Vagina (tissue), 2 donors: ENCODE measurements at regions not wholly inside any gene's neighbourhood (a gene's known extent, or its start where the extent isn't known, plus 50 kb on each side); places are given as distances from the start of the nearest gene placed in this dataset.

Experiments
- DNase-seq, 2 donors: peaks; one replicate each; pipeline ENCODE4 v3.0.0-alpha.2; 2017; ENCODE audit errors: extremely low spot score in 2 of 2
- H3K27ac ChIP-seq: fragments of 200-600 bp; sonication (generic); one replicate; pipeline ENCODE4 v1.5.1; 2019
- H3K27me3 ChIP-seq: fragments of 200-600 bp; sonication (generic); one replicate; pipeline ENCODE4 v1.5.1; 2019
- H3K36me3 ChIP-seq, 2 donors: fragments of 200-600 bp; sonication (generic); one replicate each; pipeline ENCODE4 v1.5.1; 2017 to 2019
- H3K4me1 ChIP-seq: fragments of 200-600 bp; sonication (generic); one replicate; pipeline ENCODE4 v1.5.1; 2019
- H3K4me3 ChIP-seq, 2 donors: fragments of 200-600 bp; sonication (generic); 1 replicate in 1 of 2; 2 replicates in 1 of 2; pipeline ENCODE4 v1.5.1; 2016 to 2019
- H3K9me3 ChIP-seq: fragments of 200-600 bp; sonication (generic); one replicate; pipeline ENCODE4 v1.5.1; 2019
- POLR2A ChIP-seq, 2 donors: fragments of 450-650 bp; IDR thresholded peaks; one replicate each; pipeline ENCODE4 v1.6.1; 2017; ENCODE audit warnings: antibody characterized with exemption in 2 of 2, mild to moderate bottlenecking in 2 of 2, moderate library complexity in 2 of 2
- POLR2AphosphoS5 ChIP-seq, 2 donors: sonication (generic); formaldehyde crosslinking; IDR thresholded peaks; one replicate each; pipeline ENCODE4 v1.9.0; 2017; ENCODE audit warnings: antibody characterized with exemption in 2 of 2, mild to moderate bottlenecking in 2 of 2, low read depth in 1 of 2; ENCODE audit not compliant: insufficient read depth in 1 of 2
- intact Hi-C: fragments of 100-400 bp; cut with DNase I; formaldehyde crosslinking; loops from one replicate; pipeline ENCODE4 v1.15.1; 2023
- TF ChIP-seq, protein P1 (sequence below), 3 experiments: fragments of 450-650 bp in 2 of 3; fragments of 200-600 bp in 1 of 3; sonication (generic) in 1 of 3; IDR thresholded peaks; one replicate each; pipeline ENCODE4 v1.5.1; 2017 to 2019; ENCODE audit warnings: antibody characterized with exemption in 3 of 3, mild to moderate bottlenecking in 2 of 3, moderate library complexity in 2 of 3

- TF ChIP-seq, protein P1, sequence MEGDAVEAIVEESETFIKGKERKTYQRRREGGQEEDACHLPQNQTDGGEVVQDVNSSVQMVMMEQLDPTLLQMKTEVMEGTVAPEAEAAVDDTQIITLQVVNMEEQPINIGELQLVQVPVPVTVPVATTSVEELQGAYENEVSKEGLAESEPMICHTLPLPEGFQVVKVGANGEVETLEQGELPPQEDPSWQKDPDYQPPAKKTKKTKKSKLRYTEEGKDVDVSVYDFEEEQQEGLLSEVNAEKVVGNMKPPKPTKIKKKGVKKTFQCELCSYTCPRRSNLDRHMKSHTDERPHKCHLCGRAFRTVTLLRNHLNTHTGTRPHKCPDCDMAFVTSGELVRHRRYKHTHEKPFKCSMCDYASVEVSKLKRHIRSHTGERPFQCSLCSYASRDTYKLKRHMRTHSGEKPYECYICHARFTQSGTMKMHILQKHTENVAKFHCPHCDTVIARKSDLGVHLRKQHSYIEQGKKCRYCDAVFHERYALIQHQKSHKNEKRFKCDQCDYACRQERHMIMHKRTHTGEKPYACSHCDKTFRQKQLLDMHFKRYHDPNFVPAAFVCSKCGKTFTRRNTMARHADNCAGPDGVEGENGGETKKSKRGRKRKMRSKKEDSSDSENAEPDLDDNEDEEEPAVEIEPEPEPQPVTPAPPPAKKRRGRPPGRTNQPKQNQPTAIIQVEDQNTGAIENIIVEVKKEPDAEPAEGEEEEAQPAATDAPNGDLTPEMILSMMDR (IDR thresholded peaks at IDR 0.05): no peak
- TF ChIP-seq POLR2AphosphoS5 (IDR thresholded peaks at IDR 0.05; ENCODE audit: insufficient read depth in 1 of 2, low read depth in 1 of 2): no peak
- no peak for TF ChIP-seq POLR2A (IDR thresholded peaks at IDR 0.05)
- Histone ChIP-seq H3K4me1 (no peaks in the 10 kb centered on the region), H3K36me3 (no peaks in the 10 kb centered on the region), H3K9me3 (no peaks in the 10 kb centered on the region), H3K27ac (no peak overlapping the region), H3K4me3 (no peak overlapping the region), H3K27me3 (no peaks in the 10 kb centered on the region)
- DNase-seq: no peak
- intact Hi-C loops: no loop called here
Observed at GRCh38 chr4:123495530-123495929, 98.9 kb downstream of the SPRY1 start.

DNA sequence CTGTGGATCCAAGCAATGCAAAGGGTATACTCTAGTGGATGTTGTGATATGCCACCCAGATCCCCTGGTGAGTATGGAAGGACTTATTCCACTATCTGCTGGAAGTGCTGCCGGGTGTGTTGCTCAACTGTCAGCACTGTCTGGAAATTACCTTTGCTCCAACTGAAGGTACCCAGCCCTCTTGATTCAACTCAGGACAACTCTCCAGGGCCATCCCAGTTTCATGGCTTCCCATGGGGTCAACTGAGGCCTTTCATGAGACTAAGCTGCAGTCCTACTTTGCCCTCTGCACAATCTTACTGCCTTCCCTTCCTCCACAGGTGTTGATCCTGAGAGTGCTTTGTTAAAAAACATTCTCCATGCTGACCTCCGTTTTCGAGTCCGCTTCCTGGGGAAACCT is 99.8 kb downstream of the SPRY1 start:
- intact Hi-C loops: no loop called here

DNA sequence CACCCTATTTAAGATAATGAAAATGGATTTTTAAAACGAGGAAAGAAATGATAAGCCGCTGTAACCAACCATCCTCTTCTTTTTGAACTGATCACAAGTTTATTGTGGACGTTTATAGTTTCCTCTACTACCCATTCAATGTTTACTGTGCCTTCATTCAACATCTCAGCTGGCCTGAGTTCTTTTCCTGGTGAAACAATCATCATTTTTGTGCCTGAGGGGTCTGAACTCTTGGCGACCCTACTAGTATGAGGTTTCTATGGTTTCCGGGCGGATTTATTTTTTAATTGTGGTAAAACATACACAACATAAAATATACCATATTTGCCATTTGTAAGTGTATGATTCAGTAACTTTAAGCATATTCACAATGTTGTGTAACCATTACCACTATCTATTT is 100.7 kb downstream of the SPRY1 start:
- intact Hi-C loops: no loop called here
- Histone ChIP-seq H3K4me3 (no peak overlapping the region), H3K36me3 (no peaks in the 10 kb centered on the region), H3K27ac (no peak overlapping the region), H3K4me1 (no peaks in the 10 kb centered on the region), H3K9me3 (no peaks in the 10 kb centered on the region), H3K27me3 (no peaks in the 10 kb centered on the region)
- TF ChIP-seq POLR2A (IDR thresholded peaks at IDR 0.05) (no peak), POLR2AphosphoS5 (IDR thresholded peaks at IDR 0.05; ENCODE audit: insufficient read depth in 1 of 2, low read depth in 1 of 2) (no peak)
- TF ChIP-seq, protein P1 (IDR thresholded peaks at IDR 0.05): no peak
- DNase-seq: no peak

More for the DNA sequence above, 99.8 kb downstream of the SPRY1 start:
- no peak for DNase-seq
- H3K4me3 ChIP-seq: no peak overlapping the region
- no peaks in the 10 kb centered on the region for H3K4me1 ChIP-seq
- H3K9me3 ChIP-seq: no peaks in the 10 kb centered on the region
- TF ChIP-seq, protein P1 (IDR thresholded peaks at IDR 0.05): no peak
- TF ChIP-seq POLR2AphosphoS5 (IDR thresholded peaks at IDR 0.05; ENCODE audit: insufficient read depth in 1 of 2, low read depth in 1 of 2) (no peak), POLR2A (IDR thresholded peaks at IDR 0.05) (no peak)
- no peaks in the 10 kb centered on the region for H3K36me3 ChIP-seq
- no peak overlapping the region for H3K27ac ChIP-seq
- H3K27me3 ChIP-seq: no peaks in the 10 kb centered on the region

GRCh38 chr4:123501733-123502132 is 105.1 kb downstream of the SPRY1 start:
- H3K27me3 ChIP-seq: no peaks in the 10 kb centered on the region
- no peaks in the 10 kb centered on the region for H3K9me3 ChIP-seq
- no peak overlapping the region for H3K27ac ChIP-seq
- intact Hi-C loops: no loop called here
- no peak overlapping the region for H3K4me3 ChIP-seq
- DNase-seq: no peak
- TF ChIP-seq, protein P1 (IDR thresholded peaks at IDR 0.05): no peak
- TF ChIP-seq POLR2AphosphoS5 (IDR thresholded peaks at IDR 0.05; ENCODE audit: insufficient read depth in 1 of 2, low read depth in 1 of 2): no peak
- no peak for TF ChIP-seq POLR2A (IDR thresholded peaks at IDR 0.05)
- H3K4me1 ChIP-seq: peaks cover 8% of the 10 kb centered on the region
- H3K36me3 ChIP-seq: no peaks in the 10 kb centered on the region

GRCh38 chr4:123503698-123504363 is 107.2 kb downstream of the SPRY1 start:
- intact Hi-C loops: no loop called here
- H3K27ac ChIP-seq: no peak overlapping the region

More at GRCh38 chr4:123503698-123504363, 107.2 kb downstream of the SPRY1 start:
- no peaks in the 10 kb centered on the region for H3K36me3 ChIP-seq
- no peaks in the 10 kb centered on the region for H3K27me3 ChIP-seq
- H3K9me3 ChIP-seq: no peaks in the 10 kb centered on the region
- no peak overlapping the region for H3K4me3 ChIP-seq
- no peak for DNase-seq
- H3K4me1 ChIP-seq: peaks cover 8% of the 10 kb centered on the region
- TF ChIP-seq POLR2A (IDR thresholded peaks at IDR 0.05) (no peak), POLR2AphosphoS5 (IDR thresholded peaks at IDR 0.05; ENCODE audit: insufficient read depth in 1 of 2, low read depth in 1 of 2) (no peak)
- TF ChIP-seq, protein P1 (IDR thresholded peaks at IDR 0.05): no peak
